ENCODE measurements at regions not wholly inside any gene's neighbourhood (a gene's known extent, or its start where the extent isn't known, plus 50 kb on each side); places are given as distances from the start of the nearest gene placed in this dataset.

GRCh38 chr20:37643400-37643799 is 50.4 kb upstream of the CTNNBL1 start:
- POLR2A ChIA-PET, result no interaction called here
- DNase-seq, result no peak
- Mint-ChIP-seq H3K27me3 (peaks cover 30 to 67% (median 53%) of the 10 kb centered on the region in 5 donors), H3K9me3 (no peaks in the 10 kb centered on the region), H3K27ac (no peak overlapping the region), H3K36me3 (no peaks in the 10 kb centered on the region), H3K4me3 (no peak overlapping the region), H3K4me1 (no peaks in the 10 kb centered on the region)
- no peak for ATAC-seq

- POLR2A ChIA-PET, result no interaction called here
- H3K4me3 Mint-ChIP-seq, result no peak overlapping the region
- no peaks in the 10 kb centered on the region for H3K36me3 Mint-ChIP-seq
- no peaks in the 10 kb centered on the region for H3K4me1 Mint-ChIP-seq
- H3K27me3 Mint-ChIP-seq, result peaks cover 30 to 63% (median 52%) of the 10 kb centered on the region in 5 donors
- no peaks in the 10 kb centered on the region for H3K9me3 Mint-ChIP-seq
- no peak overlapping the region for H3K27ac Mint-ChIP-seq
- DNase-seq (no peak), ATAC-seq (no peak)
Observed at GRCh38 chr20:37642246-37642645, 51.6 kb upstream of the CTNNBL1 start.

- POLR2A ChIA-PET, result no interaction called here
- Mint-ChIP-seq H3K27me3 (peaks cover 31 to 68% (median 50%) of the 10 kb centered on the region in 5 donors), H3K27ac (no peak overlapping the region), H3K4me1 (no peaks in the 10 kb centered on the region), H3K9me3 (peaks cover 0 to 4% (median 1%) of the 10 kb centered on the region in 9 donors), H3K36me3 (no peaks in the 10 kb centered on the region), H3K4me3 (no peak overlapping the region)
- ATAC-seq, result no peak
- no peak for DNase-seq
Observed at GRCh38 chr20:37640600-37641561, 52.9 kb upstream of the CTNNBL1 start.

- POLR2A ChIA-PET, result no interaction called here
Observed at GRCh38 chr20:37638527-37638926, 55.3 kb upstream of the CTNNBL1 start.

GRCh38 chr20:37636977-37637376 is 56.9 kb upstream of the CTNNBL1 start:
- peaks cover 27 to 75% (median 56%) of the 10 kb centered on the region in 5 donors for H3K27me3 Mint-ChIP-seq
- ATAC-seq (no peak), DNase-seq (no peak)
- H3K9me3 Mint-ChIP-seq, result peaks cover 0 to 23% (median 8%) of the 10 kb centered on the region in 9 donors
- peaks cover 0 to 5% (median 2%) of the 10 kb centered on the region in 3 donors for H3K36me3 Mint-ChIP-seq
- POLR2A ChIA-PET, result no interaction called here
- H3K27ac Mint-ChIP-seq, result no peak overlapping the region
- H3K4me3 Mint-ChIP-seq, result no peak overlapping the region
- H3K4me1 Mint-ChIP-seq, result no peaks in the 10 kb centered on the region

More at GRCh38 chr20:37638527-37638926, 55.3 kb upstream of the CTNNBL1 start:
- Mint-ChIP-seq H3K4me3 (no peak overlapping the region), H3K27me3 (peaks cover 28 to 75% (median 53%) of the 10 kb centered on the region in 5 donors), H3K36me3 (peaks cover 0 to 5% (median 0%) of the 10 kb centered on the region in 3 donors), H3K4me1 (no peaks in the 10 kb centered on the region), H3K9me3 (peaks cover 0 to 22% (median 8%) of the 10 kb centered on the region in 9 donors), H3K27ac (no peak overlapping the region)
- DNase-seq (no peak), ATAC-seq (no peak)

- no peak overlapping the region for H3K4me3 Mint-ChIP-seq
- H3K9me3 Mint-ChIP-seq, result peaks cover 0 to 23% (median 8%) of the 10 kb centered on the region in 9 donors
- POLR2A ChIA-PET, result no interaction called here
- ATAC-seq, result no peak
- peaks cover 26 to 75% (median 56%) of the 10 kb centered on the region in 5 donors for H3K27me3 Mint-ChIP-seq
- no peak overlapping the region for H3K27ac Mint-ChIP-seq
- H3K4me1 Mint-ChIP-seq, result no peaks in the 10 kb centered on the region
- H3K36me3 Mint-ChIP-seq, result peaks cover 0 to 5% (median 2%) of the 10 kb centered on the region in 3 donors
- no peak for DNase-seq
Observed at GRCh38 chr20:37636212-37636975, 57.4 kb upstream of the CTNNBL1 start.

GRCh38 chr20:37630993-37631392 is 62.8 kb upstream of the CTNNBL1 start:
- Mint-ChIP-seq H3K4me3 (no peak overlapping the region), H3K27me3 (peaks cover 36 to 90% (median 63%) of the 10 kb centered on the region in 5 donors), H3K36me3 (peaks cover 0 to 5% (median 2%) of the 10 kb centered on the region in 3 donors), H3K4me1 (no peaks in the 10 kb centered on the region), H3K9me3 (peaks cover 0 to 20% (median 8%) of the 10 kb centered on the region in 9 donors), H3K27ac (no peak overlapping the region)
- POLR2A ChIA-PET, result no interaction called here
- ATAC-seq (no peak), DNase-seq (no peak)

- no peak overlapping the region for H3K4me3 Mint-ChIP-seq
- peaks cover 37 to 90% (median 65%) of the 10 kb centered on the region in 5 donors for H3K27me3 Mint-ChIP-seq
- no peak for ATAC-seq
- POLR2A ChIA-PET, result no interaction called here
- H3K4me1 Mint-ChIP-seq, result no peaks in the 10 kb centered on the region
- peaks cover 0 to 15% (median 5%) of the 10 kb centered on the region in 9 donors for H3K9me3 Mint-ChIP-seq
- no peak overlapping the region for H3K27ac Mint-ChIP-seq
- DNase-seq, result no peak
- peaks cover 0 to 5% (median 2%) of the 10 kb centered on the region in 3 donors for H3K36me3 Mint-ChIP-seq
Observed at GRCh38 chr20:37630166-37630565, 63.7 kb upstream of the CTNNBL1 start.

- no peak for ATAC-seq
- POLR2A ChIA-PET, result no interaction called here
- peaks cover 43 to 83% (median 61%) of the 10 kb centered on the region in 5 donors for H3K27me3 Mint-ChIP-seq
Observed at GRCh38 chr20:37627767-37628130, 66.1 kb upstream of the CTNNBL1 start.

GRCh38 chr20:37627060-37627766 is 66.6 kb upstream of the CTNNBL1 start:
- H3K36me3 Mint-ChIP-seq, result peaks cover 0 to 2% (median 0%) of the 10 kb centered on the region in 3 donors
- no peak overlapping the region for H3K4me3 Mint-ChIP-seq
- peaks cover 0 to 6% (median 0%) of the 10 kb centered on the region in 9 donors for H3K9me3 Mint-ChIP-seq
- ATAC-seq, result no peak
- no peak overlapping the region for H3K27ac Mint-ChIP-seq
- POLR2A ChIA-PET, result no interaction called here
- peak in 3 of 10 donors; percentile 5 to 12 (median 6) for DNase-seq
- H3K27me3 Mint-ChIP-seq, result peaks cover 39 to 83% (median 57%) of the 10 kb centered on the region in 5 donors
- no peaks in the 10 kb centered on the region for H3K4me1 Mint-ChIP-seq

More at GRCh38 chr20:37627767-37628130, 66.1 kb upstream of the CTNNBL1 start:
- Mint-ChIP-seq H3K36me3 (peaks cover 0 to 2% (median 0%) of the 10 kb centered on the region in 3 donors), H3K27ac (no peak overlapping the region), H3K4me3 (no peak overlapping the region), H3K9me3 (peaks cover 0 to 6% (median 0%) of the 10 kb centered on the region in 9 donors), H3K4me1 (no peaks in the 10 kb centered on the region)
- no peak for DNase-seq

- H3K27ac Mint-ChIP-seq, result no peak overlapping the region
- POLR2A ChIA-PET, result no interaction called here
- H3K9me3 Mint-ChIP-seq, result peaks cover 0 to 6% (median 0%) of the 10 kb centered on the region in 9 donors
- no peaks in the 10 kb centered on the region for H3K4me1 Mint-ChIP-seq
- no peak overlapping the region for H3K4me3 Mint-ChIP-seq
- DNase-seq (no peak), ATAC-seq (no peak)
- H3K36me3 Mint-ChIP-seq, result no peaks in the 10 kb centered on the region
- H3K27me3 Mint-ChIP-seq, result peaks cover 47 to 88% (median 60%) of the 10 kb centered on the region in 5 donors
Observed at GRCh38 chr20:37624963-37625362, 68.9 kb upstream of the CTNNBL1 start.

- peaks cover 0 to 6% (median 0%) of the 10 kb centered on the region in 9 donors for H3K9me3 Mint-ChIP-seq
- no peaks in the 10 kb centered on the region for H3K36me3 Mint-ChIP-seq
- no peak overlapping the region for H3K27ac Mint-ChIP-seq
- DNase-seq (no peak), ATAC-seq (no peak)
- H3K4me1 Mint-ChIP-seq, result no peaks in the 10 kb centered on the region
- peaks cover 40 to 88% (median 52%) of the 10 kb centered on the region in 5 donors for H3K27me3 Mint-ChIP-seq
- POLR2A ChIA-PET, result no interaction called here
- no peak overlapping the region for H3K4me3 Mint-ChIP-seq
Observed at GRCh38 chr20:37622728-37623127, 71.1 kb upstream of the CTNNBL1 start.
